Upper lobe of left lung (tissue), 4 donors: ENCODE measurements at regions not wholly inside any gene's neighbourhood (a gene's known extent, or its start where the extent isn't known, plus 50 kb on each side); places are given as distances from the start of the nearest gene placed in this dataset.

Source experiments
- EP300 ChIP-seq, 4 donors: sonication (generic); formaldehyde crosslinking; IDR thresholded peaks; one replicate each; pipeline ENCODE4 v1.5.1; 2017; ENCODE audit warnings: antibody characterized with exemption in 4 of 4, control low read depth in 2 of 4
- POLR2A ChIP-seq, 4 donors: fragments of 450-650 bp; IDR thresholded peaks; one replicate each; pipeline ENCODE4 v1.5.1; 2016 to 2017; ENCODE audit warnings: antibody characterized with exemption in 4 of 4, mild to moderate bottlenecking in 2 of 4
- POLR2AphosphoS5 ChIP-seq, 2 donors: sonication (generic); formaldehyde crosslinking; IDR thresholded peaks; one replicate each; pipeline ENCODE4 v1.5.1; 2017; ENCODE audit warnings: antibody characterized with exemption in 2 of 2
- TF ChIP-seq, protein P1 (sequence below), 6 experiments: fragments of 450-650 bp in 4 of 6; fragments of 200-600 bp in 2 of 6; sonication (generic) in 2 of 6; IDR thresholded peaks; one replicate each; pipeline ENCODE4 v1.5.1; 2016 to 2019; ENCODE audit warnings: antibody characterized with exemption in 6 of 6

- TF ChIP-seq, protein P1, sequence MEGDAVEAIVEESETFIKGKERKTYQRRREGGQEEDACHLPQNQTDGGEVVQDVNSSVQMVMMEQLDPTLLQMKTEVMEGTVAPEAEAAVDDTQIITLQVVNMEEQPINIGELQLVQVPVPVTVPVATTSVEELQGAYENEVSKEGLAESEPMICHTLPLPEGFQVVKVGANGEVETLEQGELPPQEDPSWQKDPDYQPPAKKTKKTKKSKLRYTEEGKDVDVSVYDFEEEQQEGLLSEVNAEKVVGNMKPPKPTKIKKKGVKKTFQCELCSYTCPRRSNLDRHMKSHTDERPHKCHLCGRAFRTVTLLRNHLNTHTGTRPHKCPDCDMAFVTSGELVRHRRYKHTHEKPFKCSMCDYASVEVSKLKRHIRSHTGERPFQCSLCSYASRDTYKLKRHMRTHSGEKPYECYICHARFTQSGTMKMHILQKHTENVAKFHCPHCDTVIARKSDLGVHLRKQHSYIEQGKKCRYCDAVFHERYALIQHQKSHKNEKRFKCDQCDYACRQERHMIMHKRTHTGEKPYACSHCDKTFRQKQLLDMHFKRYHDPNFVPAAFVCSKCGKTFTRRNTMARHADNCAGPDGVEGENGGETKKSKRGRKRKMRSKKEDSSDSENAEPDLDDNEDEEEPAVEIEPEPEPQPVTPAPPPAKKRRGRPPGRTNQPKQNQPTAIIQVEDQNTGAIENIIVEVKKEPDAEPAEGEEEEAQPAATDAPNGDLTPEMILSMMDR (IDR thresholded peaks at IDR 0.05) = no peak
- no peak for TF ChIP-seq POLR2A (IDR thresholded peaks at IDR 0.05)
- TF ChIP-seq EP300 (IDR thresholded peaks at IDR 0.05) = no peak
- TF ChIP-seq POLR2AphosphoS5 (IDR thresholded peaks at IDR 0.05) = no peak
Observed at GRCh38 chr12:131408484-131408883, 302.4 kb upstream of the SFSWAP start.
